ENCODE measurements at regions not wholly inside any gene's neighbourhood (a gene's known extent, or its start where the extent isn't known, plus 50 kb on each side); places are given as distances from the start of the nearest gene placed in this dataset.

- H3K27me3 Mint-ChIP-seq (ENCODE audit: insufficient read depth, unreplicated experiment) = peaks cover 4% of the 10 kb centered on the region
These were observed 678.1 kb upstream of the CXADR start for GRCh38 chr21:16834791-16835190.

GRCh38 chr21:16837321-16837720 lies 675.5 kb upstream of the CXADR start:
- DNase-seq = no peak
- Mint-ChIP-seq H3K27ac (ENCODE audit: unreplicated experiment) (no peak overlapping the region), H3K4me1 (ENCODE audit: low read depth, unreplicated experiment) (no peaks in the 10 kb centered on the region), H3K9me3 (ENCODE audit: unreplicated experiment) (no peaks in the 10 kb centered on the region), H3K4me3 (ENCODE audit: unreplicated experiment) (no peak overlapping the region), H3K27me3 (ENCODE audit: insufficient read depth, unreplicated experiment) (peaks cover 2% of the 10 kb centered on the region), H3K36me3 (ENCODE audit: insufficient read depth, unreplicated experiment) (no peaks in the 10 kb centered on the region)
- no peak overlapping the region for H3K4me3 ChIP-seq (ENCODE audit: low read depth, low read length)
- TF ChIP-seq CTCF (IDR thresholded peaks at IDR 0.05; ENCODE audit: insufficient read depth in 1 of 2, low read depth in 1 of 2, low read length in 1 of 2, severe bottlenecking in 1 of 2, unreplicated experiment in 1 of 2) = no peak
- ChIA-PET POLR2A (no interaction called here), CTCF (no interaction called here)
- no TSS peak for BruUV-seq (replicated peaks)
- H3K36me3 ChIP-seq (ENCODE audit: control insufficient read depth, insufficient read depth, low read length) = no peaks in the 10 kb centered on the region
- no peaks in the 10 kb centered on the region for H3K27me3 ChIP-seq (replicated peaks; ENCODE audit: control insufficient read depth, insufficient read depth, low read length)
- no peaks in the 10 kb centered on the region for H3K4me1 ChIP-seq
- H3K9me3 ChIP-seq = no peaks in the 10 kb centered on the region
- intact Hi-C loops (cut with micrococcal nuclease; ENCODE audit: unreplicated experiment) = no loop called here

More at GRCh38 chr21:16834791-16835190, 678.1 kb upstream of the CXADR start:
- intact Hi-C loops (cut with micrococcal nuclease; ENCODE audit: unreplicated experiment) = no loop called here
- Mint-ChIP-seq H3K9me3 (ENCODE audit: unreplicated experiment) (no peaks in the 10 kb centered on the region), H3K4me3 (ENCODE audit: unreplicated experiment) (no peak overlapping the region), H3K36me3 (ENCODE audit: insufficient read depth, unreplicated experiment) (no peaks in the 10 kb centered on the region), H3K4me1 (ENCODE audit: low read depth, unreplicated experiment) (no peaks in the 10 kb centered on the region), H3K27ac (ENCODE audit: unreplicated experiment) (no peak overlapping the region)
- CTCF ChIA-PET = no interaction called here
- TF ChIP-seq CTCF (IDR thresholded peaks at IDR 0.05; ENCODE audit: insufficient read depth in 1 of 2, low read depth in 1 of 2, low read length in 1 of 2, severe bottlenecking in 1 of 2, unreplicated experiment in 1 of 2) = no peak
- no TSS peak for BruUV-seq (replicated peaks)
- Histone ChIP-seq H3K36me3 (ENCODE audit: control insufficient read depth, insufficient read depth, low read length) (no peaks in the 10 kb centered on the region), H3K4me3 (ENCODE audit: low read depth, low read length) (no peak overlapping the region), H3K4me1 (no peaks in the 10 kb centered on the region), H3K9me3 (no peaks in the 10 kb centered on the region), H3K27me3 (replicated peaks; ENCODE audit: control insufficient read depth, insufficient read depth, low read length) (no peaks in the 10 kb centered on the region)
- no peak for DNase-seq
- POLR2A ChIA-PET = no interaction called here

- peaks cover 2% of the 10 kb centered on the region for H3K27me3 Mint-ChIP-seq (ENCODE audit: insufficient read depth, unreplicated experiment)
These were observed 675.1 kb upstream of the CXADR start for GRCh38 chr21:16837721-16838120.

More at GRCh38 chr21:16837721-16838120, 675.1 kb upstream of the CXADR start:
- H3K4me1 ChIP-seq = no peaks in the 10 kb centered on the region
- no peak overlapping the region for H3K4me3 ChIP-seq (ENCODE audit: low read depth, low read length)
- no peaks in the 10 kb centered on the region for H3K36me3 Mint-ChIP-seq (ENCODE audit: insufficient read depth, unreplicated experiment)
- H3K36me3 ChIP-seq (ENCODE audit: control insufficient read depth, insufficient read depth, low read length) = no peaks in the 10 kb centered on the region
- CTCF ChIA-PET = no interaction called here
- BruUV-seq (replicated peaks) = no TSS peak
- no peaks in the 10 kb centered on the region for H3K9me3 Mint-ChIP-seq (ENCODE audit: unreplicated experiment)
- no peaks in the 10 kb centered on the region for H3K27me3 ChIP-seq (replicated peaks; ENCODE audit: control insufficient read depth, insufficient read depth, low read length)
- no peak for DNase-seq
- no peak overlapping the region for H3K27ac Mint-ChIP-seq (ENCODE audit: unreplicated experiment)
- no peak for TF ChIP-seq CTCF (IDR thresholded peaks at IDR 0.05; ENCODE audit: insufficient read depth in 1 of 2, low read depth in 1 of 2, low read length in 1 of 2, severe bottlenecking in 1 of 2, unreplicated experiment in 1 of 2)
- H3K9me3 ChIP-seq = no peaks in the 10 kb centered on the region
- H3K4me1 Mint-ChIP-seq (ENCODE audit: low read depth, unreplicated experiment) = no peaks in the 10 kb centered on the region
- no peak overlapping the region for H3K4me3 Mint-ChIP-seq (ENCODE audit: unreplicated experiment)
- POLR2A ChIA-PET = no interaction called here
- intact Hi-C loops (cut with micrococcal nuclease; ENCODE audit: unreplicated experiment) = no loop called here
